Fibroblast of the conjunctiva (primary cell): ENCODE measurements at regions not wholly inside any gene's neighbourhood (a gene's known extent, or its start where the extent isn't known, plus 50 kb on each side); places are given as distances from the start of the nearest gene placed in this dataset.

Experiments
- DNase-seq: peaks from one replicate; pipeline ENCODE4 v3.0.0-alpha.2; 2010; ENCODE audit warnings: low read depth

GRCh38 chr12:107402041-107403022, 283.3 kb upstream of the PWP1 start:
- peak; percentile 34 for DNase-seq

- no peak for DNase-seq
These were observed 280.6 kb upstream of the PWP1 start for GRCh38 chr12:107404981-107405380.

- no peak for DNase-seq
These were observed 280.2 kb upstream of the PWP1 start for GRCh38 chr12:107405436-107405835.

- no peak for DNase-seq
These were observed 278.7 kb upstream of the PWP1 start for GRCh38 chr12:107406932-107407331.

- no peak for DNase-seq
These were observed 273.6 kb upstream of the PWP1 start for GRCh38 chr12:107411792-107412535.

GRCh38 chr12:107415071-107415470, 270.5 kb upstream of the PWP1 start:
- DNase-seq: no peak

- no peak for DNase-seq
These were observed 269.8 kb upstream of the PWP1 start for GRCh38 chr12:107415834-107416233.

GRCh38 chr12:107417004-107417403, 268.6 kb upstream of the PWP1 start:
- no peak for DNase-seq

GRCh38 chr12:107418981-107419380, 266.6 kb upstream of the PWP1 start:
- no peak for DNase-seq

GRCh38 chr12:107423531-107423930, 262.1 kb upstream of the PWP1 start:
- DNase-seq: no peak

GRCh38 chr12:107429006-107429705, 256.4 kb upstream of the PWP1 start:
- DNase-seq: no peak

GRCh38 chr12:107431942-107432341, 253.7 kb upstream of the PWP1 start:
- DNase-seq: no peak

GRCh38 chr12:107435072-107435471, 250.5 kb upstream of the PWP1 start:
- DNase-seq: no peak

- no peak for DNase-seq
These were observed 250.1 kb upstream of the PWP1 start for GRCh38 chr12:107435520-107435919.

- DNase-seq: no peak
These were observed 249.2 kb upstream of the PWP1 start for GRCh38 chr12:107436376-107436775.

- DNase-seq: no peak
These were observed 248.8 kb upstream of the PWP1 start for GRCh38 chr12:107436836-107437235.

- DNase-seq: no peak
These were observed 247.6 kb upstream of the PWP1 start for GRCh38 chr12:107437954-107438353.

- DNase-seq: no peak
These were observed 246.4 kb upstream of the PWP1 start for GRCh38 chr12:107439026-107439738.

GRCh38 chr12:107440606-107441005, 245.0 kb upstream of the PWP1 start:
- no peak for DNase-seq

GRCh38 chr12:107441665-107442300, 243.8 kb upstream of the PWP1 start:
- no peak for DNase-seq

- DNase-seq: no peak
These were observed 243.1 kb upstream of the PWP1 start for GRCh38 chr12:107442326-107442987.
